Hindlimb muscle (tissue), 1 donor: ENCODE measurements at regions not wholly inside any gene's neighbourhood (a gene's known extent, or its start where the extent isn't known, plus 50 kb on each side); places are given as distances from the start of the nearest gene placed in this dataset.
"Not testable (repeated sequence)": the region's sequence is repeated elsewhere in the genome, so short reads cannot be mapped to it uniquely, and the experiment has no call there.

Experiments used
- DNase-seq: peaks from one replicate; pipeline ENCODE4 v3.0.0-alpha.2; 2013

DNA sequence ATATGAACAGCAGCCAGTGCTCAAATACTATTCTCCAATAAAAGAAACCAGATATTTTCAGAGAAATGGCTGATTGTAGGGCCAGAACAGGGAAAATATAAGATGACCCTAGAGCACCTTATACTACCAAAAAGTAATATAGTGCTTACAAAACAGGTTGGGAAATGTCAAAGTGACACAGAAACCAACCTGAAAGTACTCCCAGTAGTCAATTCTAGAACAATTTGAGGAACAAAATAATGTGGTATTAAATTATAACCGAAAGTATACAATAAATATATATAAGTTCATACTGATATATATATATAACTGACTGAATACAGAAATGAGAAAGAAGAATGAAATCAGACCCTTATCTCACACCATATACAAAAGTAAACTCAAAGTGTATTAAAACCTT, 657.2 kb upstream of the PHF14 start:
- DNase-seq = no peak

DNA sequence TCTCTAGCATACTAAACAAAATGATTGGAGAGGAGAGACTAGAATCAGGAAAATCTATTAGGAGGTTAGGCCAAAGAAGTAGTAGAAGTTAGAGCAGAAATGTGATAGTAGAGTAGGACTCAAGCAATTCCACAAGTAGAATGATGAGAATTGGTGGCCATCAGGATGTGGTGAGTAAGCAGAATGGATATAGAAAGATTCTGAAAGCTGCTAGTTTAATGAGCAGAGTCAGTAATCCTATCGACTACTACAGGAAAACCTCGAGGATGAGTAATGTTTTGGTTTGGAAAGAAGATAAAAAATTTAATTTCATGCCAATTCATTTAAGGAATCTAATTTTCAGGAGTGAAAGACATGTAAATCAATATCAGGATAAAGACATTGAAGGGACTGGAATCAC, 648.3 kb upstream of the PHF14 start:
- DNase-seq = no peak

DNA sequence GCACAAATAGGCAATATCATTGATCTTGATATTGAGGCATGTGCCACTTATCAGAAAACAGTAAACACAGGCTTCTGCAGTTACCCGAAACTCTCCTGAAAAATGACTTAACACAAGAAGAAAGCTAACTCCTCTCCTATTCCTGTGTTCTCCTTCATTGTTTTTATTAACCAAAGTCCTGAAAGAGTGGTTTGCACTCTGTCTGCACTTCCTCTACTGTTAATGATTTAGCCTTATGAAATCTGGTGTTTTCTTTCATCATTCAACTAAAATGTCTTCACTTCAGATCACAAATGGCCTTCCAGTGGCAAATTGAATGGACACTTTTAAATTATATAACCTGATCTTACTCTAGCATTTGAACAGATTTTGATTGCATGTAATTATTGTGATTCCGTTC, 630.6 kb upstream of the PHF14 start:
- DNase-seq = no peak

DNA sequence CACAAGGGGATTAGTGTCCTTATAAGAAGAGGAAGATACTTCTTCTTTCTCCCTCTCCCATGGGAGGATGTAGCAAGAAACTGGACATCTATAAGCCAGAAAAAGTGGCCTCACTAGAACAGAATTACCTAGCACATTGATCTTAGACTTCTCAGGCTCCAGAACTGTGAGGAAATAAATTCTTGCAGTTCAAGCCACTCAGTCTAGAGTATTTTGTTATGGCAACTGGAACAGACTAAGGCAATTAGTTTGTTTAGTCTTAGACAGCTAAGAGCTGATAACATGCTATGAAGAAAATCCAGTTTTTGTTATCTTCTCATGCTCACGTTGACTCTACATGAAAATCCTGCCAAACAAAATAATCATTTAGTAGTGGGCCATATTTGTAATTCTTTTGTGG, 627.6 kb upstream of the PHF14 start:
- DNase-seq = no peak

DNA sequence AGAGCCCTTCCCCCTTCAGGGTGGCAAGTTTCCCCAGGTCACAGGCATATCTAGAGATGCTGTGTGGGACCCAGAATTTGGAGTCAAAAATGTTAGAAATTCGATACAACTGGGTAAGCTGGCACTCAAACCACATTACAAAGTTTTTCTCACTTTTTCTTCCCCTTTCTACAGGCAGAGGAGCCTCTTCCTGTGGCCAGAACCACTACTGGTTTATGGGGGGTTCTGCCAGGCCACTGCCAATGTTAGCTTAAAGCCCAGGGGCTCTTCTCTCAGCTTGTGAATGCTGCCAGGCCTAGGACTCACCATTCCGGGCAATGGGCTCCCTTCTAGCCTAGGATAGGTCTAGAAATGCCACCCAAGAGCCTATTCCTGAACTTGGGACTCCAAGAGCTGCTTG, 617.9 kb upstream of the PHF14 start:
- no peak for DNase-seq

DNA sequence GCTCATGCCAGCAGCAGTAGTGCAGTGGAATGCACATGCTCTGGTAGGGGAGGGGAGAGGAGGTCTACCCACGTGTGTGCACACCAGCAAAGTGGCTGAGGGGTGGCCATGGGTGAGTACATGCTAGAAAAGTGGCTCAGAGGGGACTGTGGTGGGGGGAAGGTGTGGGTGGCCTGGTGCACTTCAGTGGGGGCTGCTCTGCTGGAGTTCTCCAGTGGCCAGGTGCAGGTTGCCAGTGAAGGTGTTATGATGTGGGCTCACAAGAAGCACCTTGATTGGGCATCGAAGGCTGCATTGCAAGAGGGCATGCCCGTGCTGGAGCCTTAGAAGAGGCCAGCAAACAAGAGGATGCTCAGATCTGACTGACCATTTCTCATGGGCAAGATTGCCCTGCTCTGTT, 613.6 kb upstream of the PHF14 start:
- DNase-seq = no peak

DNA sequence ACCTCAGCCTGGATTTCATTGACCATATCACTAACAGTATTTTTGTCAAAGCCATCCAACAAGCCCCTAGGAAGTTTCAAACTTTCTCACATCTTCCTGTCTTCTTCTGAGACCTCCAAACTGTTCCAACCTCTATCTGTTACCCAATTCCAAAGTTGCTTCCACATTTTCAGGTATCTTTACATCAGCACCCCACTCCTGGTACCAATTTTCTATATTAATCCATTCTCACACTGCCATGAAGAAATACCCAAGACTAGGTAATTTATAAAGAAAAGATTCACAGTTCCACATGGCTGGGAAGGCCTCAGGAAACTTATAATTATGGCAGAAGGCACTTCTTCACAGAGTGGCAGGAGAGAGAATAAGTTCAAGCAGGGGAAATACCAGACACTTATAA, 571.9 kb upstream of the PHF14 start:
- DNase-seq = no peak

DNA sequence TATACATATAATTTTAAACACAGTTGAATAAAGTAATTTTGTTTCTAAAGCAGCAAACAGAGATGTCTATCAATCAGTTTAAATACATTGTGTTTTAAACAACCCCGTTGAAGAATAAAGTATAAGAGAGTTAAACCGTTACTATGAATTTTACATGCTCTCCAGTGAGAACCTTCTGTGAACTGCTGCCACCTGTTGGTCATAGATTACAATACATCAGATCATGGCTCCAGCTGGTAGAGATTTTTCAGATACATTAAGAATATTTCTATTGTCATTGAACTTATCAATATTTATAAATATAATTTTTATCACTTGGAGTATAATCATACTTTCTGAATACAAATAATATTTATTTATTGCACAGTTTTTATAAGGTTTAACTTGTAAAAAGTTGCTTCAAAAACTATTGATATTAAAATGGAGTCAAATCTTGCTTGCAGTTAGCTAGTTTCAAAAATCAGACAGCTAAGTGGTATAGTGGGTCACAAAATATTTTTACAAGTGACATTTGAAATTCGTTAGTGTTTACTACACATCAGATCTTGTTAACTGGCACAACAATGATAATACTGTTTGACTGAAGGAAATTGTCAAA, 561.2 kb upstream of the PHF14 start:
- peak; percentile 19 for DNase-seq

DNA sequence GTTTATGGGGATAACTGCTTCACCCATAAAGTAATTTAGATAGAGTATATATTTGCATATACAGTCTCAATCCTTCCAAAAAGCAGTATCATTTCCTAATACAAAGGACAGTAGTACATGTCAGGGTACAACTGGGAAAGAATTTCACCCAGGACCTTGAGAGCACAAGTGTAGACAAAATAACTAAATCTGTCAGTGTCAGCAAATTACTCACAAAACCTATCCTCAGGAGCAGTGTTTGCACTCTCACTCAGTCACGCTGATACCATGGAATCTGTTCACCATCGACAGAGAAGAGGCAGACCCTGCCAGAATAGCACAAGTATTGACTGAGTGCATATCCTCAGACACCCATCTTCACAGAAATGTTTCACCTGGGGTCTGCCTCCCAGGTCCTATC, 554.7 kb upstream of the PHF14 start:
- DNase-seq = no peak

DNA sequence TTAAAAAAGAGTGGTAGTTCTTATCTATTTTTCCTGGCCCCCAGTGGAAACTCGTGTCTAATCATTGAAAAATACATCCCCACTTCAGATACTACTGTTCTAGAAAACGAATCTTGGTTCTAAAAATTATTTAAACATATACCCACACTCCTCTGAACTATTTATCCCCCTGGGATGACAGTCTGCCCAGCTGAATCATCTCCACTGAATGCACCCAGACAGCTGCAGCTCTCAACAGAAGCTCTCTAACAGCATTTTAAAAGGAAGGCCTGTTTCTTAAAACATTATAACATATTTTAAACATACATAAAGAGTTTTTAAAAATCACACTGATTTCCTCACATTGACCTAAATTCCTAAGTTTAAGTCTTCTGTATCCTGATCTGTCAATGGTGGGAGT, 544.6 kb upstream of the PHF14 start:
- DNase-seq = no peak

DNA sequence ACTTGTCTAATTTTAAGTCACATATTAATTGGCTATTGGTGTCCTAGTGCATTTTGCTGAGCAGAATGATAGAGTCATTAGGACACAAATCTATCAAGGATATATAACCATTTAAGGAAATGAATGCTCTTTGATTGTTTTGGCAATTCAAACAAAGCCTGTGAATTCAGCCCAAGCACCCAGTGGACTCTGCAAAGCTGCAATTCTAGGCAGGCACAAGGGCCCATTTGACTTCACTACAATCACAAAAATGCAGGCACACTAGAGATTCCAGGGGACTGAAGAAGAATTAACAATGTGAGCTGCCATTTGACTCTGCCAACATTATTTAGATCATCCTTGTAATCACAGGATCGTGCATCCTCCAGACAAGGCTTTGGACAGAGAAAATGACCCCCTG, 544.2 kb upstream of the PHF14 start:
- DNase-seq = no peak

DNA sequence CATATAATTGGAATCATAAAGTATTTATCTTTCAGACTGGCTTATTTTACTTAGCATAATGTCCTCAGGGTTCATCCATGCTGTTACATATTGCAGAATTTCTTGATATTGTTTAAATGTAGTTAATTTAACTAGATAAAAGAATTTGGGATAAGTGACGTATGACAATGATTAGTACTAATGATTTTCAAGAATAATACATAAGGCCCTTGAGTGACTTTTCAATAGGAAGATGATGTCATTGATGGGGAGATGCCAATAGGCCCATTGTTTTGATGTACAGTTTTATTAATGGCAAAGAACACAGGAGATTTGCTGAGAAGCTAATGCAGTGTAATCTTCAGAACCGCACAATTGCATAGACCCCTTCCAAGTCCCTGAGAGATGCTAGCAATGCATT, 537.4 kb upstream of the PHF14 start:
- no peak for DNase-seq

DNA sequence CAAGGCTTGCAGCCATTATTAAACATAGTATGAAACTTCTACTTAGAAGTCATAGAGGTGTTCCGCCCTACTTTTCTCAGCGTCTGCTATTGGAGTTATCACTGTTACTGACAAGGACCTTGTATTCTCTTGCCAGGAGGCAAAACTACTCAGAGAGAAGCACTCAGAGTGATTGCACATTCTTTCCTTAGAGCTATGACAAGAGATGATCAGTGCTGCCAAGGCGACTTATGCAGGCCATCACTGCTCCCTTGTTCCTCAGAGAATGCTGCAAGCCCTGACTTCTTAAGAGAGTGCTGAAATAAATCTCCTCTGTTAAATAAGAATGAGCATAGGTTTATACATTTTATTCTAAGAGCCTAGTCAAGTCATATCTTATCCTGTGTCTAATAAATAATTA, 534.6 kb upstream of the PHF14 start:
- DNase-seq = peak; percentile 0

DNA sequence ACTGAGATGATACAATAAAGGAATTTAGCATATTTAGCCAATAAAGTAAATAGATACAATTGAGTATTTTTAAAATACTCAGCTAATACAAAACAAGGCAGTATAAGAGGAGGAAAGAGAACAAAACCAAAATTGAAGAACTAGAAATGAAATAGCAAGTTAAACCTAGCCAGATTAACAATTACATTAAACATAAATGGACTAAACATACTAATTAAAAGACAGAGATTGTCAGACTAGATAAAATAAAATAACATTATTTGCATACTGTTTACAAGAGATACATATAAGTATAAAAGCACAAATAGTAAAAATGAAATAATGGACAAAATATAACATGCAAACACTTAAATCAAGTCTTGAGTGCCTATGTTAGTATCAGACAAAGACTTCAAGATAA, 517.7 kb upstream of the PHF14 start:
- DNase-seq = no peak

DNA sequence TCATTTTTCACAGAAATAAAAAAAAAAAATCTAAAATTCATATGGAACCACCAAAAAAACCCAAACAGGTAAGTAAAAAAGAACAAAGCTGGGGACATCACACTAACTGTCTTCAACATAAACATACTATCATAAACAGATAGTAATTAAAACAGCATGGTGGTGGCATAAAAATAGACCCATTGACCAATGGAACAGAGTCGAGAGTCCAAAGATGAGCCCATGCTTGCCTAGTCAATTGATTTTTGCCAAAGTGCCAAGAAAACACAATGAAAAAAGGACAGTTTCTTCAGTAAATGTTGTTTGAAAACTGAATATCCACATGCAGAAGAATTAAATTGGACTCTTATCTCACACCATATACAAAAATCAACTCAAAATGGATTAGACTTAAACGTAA, 513.2 kb upstream of the PHF14 start:
- DNase-seq = no peak

DNA sequence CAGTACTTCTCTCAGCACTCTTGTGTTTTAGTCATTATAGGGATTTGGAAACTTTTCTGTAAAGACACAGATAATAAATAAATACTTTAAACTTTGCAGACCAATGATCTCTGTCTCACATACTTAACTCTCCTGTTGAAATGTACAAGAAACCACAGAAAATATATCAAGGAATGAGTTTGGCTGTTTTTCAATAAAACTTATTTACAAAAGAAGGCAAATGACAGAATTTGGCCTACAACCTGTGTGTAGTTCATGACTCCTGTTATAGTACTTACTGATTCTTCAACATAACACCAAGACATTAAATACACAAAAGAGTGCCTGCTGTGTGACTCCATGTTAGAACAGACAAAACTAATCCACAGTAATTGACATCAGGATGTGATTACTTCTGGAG, 510.0 kb upstream of the PHF14 start:
- DNase-seq = peak; percentile 15

DNA sequence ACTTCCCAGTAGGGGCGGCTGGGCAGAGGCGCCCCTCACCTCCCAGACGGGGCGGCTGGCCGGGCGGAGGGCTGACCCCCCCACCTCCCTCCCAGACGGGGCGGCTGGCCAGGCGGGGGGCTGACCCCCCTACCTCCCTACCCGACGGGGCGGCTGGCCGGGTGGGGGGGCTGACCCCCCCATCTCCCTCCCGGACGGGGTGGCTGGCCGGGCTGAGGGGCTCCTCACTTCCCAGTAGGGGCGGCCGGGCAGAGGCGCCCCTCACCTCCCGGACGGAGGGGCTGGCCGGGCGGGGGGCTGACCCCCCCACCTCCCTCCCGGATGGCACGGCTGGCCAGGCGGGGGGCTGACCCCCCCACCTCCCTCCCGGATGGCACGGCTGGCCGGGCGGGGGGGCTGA, 508.1 kb upstream of the PHF14 start:
- not testable (repeated sequence) for DNase-seq

DNA sequence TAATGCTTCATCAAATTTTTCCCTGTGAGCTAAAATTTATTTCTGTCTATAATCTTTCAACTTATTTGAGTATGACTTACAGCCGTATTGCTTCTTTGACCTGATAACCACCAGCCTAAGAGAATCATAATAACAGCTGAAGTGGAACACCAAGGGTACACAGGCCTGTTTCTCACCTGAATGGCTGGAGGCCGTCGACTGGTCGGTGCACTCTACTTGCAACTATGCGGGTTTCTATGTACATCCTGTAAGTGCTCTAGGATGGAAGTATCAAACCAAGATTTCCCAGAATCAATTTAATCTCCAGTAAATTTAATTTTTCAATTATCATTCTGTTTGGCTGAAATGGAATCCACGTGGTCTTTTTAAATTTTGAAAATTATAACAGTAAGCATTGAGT, 504.8 kb upstream of the PHF14 start:
- DNase-seq = no peak

DNA sequence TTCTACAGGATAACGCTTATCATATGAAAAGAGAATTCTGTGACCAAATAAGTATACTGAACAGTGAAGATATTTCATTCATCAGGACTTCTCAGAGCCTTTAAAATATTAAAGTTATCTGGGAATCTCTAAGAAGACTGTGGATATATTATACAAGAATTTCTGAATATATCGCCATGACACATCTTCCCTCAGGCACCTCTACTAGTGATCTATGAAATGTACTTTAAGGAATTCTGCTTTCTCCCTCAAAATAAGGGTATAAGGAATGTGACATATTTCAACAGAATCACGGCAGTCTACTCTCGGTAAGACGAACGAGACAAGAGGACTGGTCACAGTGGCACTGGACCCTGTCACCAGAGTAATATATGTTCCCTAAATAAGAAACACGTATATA, 504.2 kb upstream of the PHF14 start:
- DNase-seq = no peak

DNA sequence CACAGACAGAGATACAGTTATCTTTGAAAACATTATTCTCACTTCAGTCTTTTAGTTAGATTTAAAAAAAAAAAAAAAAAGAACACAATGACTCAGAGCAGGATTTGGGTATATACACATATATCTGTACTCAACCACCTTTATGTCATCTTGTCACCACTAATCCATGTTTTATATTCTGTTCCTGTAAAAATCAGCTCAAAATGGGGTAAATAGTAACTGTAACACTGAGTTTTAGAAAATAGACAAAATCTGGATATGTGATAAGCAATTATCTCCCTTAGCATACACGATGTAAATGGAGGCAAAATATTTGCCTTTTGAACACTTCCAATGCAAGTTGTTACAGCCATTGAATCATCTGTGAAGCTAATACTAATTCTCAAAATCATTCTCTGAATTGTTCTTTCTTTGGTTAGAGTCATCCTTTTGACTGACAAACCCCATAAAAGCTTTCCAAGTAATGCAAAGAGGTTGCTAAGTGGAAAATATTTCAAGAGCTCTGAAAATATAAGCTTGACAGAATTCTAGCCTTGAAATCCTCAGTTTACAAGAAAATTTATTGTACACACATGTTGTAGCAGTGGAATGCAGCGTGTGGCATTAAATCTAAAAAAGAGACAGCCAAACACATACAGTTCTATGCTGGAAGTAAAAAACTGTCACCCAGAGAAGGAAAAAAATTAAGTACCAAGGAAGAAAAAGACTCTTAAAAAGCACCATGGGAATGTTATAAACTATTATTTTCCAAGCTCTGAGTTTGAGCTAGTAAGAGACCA, 502.2 kb upstream of the PHF14 start:
- no peak for DNase-seq

DNA sequence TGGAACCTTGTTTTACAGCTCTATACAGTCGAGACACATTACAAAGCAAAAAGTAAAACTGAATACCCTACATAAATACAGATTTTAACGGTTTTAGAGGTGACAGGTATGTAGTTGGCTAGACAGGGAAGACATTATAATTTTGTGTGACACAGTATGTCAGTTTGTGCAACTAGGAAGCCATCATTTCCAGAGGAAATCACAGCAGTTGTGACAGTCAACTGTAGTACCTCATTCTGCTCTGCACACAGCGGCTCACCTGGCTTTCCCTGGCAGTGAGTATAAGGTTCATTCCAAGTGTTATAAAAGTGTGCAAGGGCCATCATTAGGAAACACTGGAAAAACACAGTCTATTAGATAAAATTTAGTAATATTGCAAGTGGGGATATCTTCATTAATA, 501.6 kb upstream of the PHF14 start:
- DNase-seq = no peak

DNA sequence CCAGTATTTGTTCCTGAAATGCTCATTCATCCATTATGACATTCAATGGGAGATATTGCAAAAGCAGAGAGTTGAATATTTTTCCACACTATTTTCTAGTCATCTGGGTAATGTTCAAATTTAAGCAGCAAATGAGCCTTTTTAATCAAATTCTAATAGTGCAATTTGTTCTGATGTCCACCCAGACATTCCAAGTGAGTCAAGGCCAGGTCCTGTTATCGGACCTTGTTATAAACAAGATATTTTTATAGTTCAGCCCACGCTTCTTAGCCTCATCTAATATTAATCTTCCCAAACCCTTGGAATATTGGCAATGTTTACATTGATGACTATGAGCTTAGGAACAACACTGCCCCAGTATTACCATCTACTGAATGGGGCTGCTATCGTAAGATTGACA, 500.1 kb upstream of the PHF14 start:
- no peak for DNase-seq

DNA sequence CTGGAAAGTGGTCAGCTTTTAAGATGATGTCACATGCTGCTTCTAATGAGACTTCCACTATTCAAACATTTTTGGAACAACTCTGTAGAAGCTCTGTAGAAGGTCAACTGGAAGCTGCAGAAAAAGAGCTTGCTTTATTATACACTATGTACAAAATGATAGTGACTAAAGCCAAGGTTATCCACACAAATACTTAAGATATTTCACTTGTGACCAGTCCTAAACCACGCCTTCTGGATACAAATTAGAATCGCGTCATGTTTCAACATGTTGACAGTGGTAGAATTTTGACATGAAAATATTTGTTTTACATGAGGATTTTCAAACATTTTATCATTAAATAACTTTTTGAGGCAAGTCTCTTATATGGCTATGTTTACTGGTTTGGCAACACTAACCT, 499.6 kb upstream of the PHF14 start:
- DNase-seq = no peak

DNA sequence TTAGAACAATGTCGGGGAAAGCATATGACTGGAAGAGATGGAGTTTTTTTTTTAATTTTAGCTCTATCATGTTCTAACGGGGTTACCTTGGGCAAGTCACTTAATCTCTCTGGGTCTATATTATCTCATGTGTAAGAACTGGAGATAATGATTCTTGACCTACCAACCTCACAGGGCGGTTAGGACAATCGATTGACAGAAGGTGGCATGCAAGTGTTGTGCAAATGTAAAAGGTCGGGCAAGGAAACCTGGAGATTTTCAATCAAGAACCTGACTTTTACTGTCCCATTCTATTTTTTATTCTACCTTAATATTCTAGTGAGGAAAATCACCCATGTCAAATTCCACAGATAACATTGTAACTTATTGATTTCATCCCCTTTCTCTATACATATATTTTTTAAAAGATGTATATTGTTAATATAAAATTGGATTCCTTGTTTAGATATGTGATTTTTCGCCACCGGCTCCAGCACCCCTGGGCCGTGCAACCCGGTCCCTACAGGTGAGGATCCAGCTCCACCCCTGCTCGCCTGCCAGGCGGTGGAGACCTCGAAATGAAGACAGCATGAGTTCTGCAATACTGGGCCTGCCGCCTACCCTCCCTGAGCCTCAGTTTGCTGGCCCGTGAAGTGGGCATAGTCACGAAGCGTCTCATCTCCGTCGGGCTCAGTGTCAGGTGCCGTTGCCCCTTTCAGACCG, 497.6 kb upstream of the PHF14 start:
- DNase-seq = no peak
